NCI-H146 treated with DMSO at 0.1 percent for 48 hours (cell line): ENCODE measurements at regions not wholly inside any gene's neighbourhood (a gene's known extent, or its start where the extent isn't known, plus 50 kb on each side); places are given as distances from the start of the nearest gene placed in this dataset.
"Not testable (repeated sequence)": the region's sequence is repeated elsewhere in the genome, so short reads cannot be mapped to it uniquely, and the experiment has no call there.

Experiments used
- DNase-seq: peaks from one replicate; lab custom pipeline; 2025; ENCODE audit not compliant: unreplicated experiment; lab: John Stamatoyannopoulos, UW

DNA sequence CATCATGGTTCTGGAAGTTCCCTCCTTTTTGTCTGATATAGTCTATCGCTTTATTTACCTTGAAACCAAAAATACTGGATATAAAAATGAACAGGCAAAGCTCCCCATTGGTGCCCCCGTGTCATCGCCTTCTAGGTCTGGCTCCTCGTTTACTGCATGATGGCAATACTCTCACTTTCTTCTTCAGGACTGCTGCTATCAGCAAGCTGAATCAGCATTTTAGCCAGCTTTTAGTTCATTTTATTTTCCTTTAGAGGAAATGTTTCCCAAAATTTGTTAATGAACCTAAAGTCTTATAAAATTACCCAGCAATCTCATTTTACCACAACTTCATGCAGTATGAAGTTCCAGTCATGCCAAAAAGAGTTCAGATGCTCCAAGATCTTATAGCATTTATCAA lies 80.5 kb downstream of the ZIC3 start:
- DNase-seq, result no peak

DNA sequence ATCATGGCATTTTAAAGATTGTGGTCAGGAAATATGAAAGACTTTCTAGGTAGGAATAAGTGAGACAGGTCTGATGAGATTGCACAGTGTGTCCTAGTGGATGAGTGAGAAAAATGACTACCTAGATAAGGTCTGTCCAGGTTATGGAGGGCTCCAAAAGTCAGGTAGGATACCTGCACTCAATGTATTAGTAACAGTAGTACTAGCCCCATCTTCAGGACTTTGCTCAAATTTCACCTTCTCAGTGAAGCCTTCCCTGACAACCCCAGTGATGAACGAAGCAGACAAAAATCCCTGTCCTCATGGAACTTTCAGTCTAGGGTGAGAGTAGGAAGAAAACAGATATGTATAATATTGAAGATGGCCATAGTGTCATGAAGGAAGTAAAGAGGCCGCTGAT lies 85.7 kb downstream of the ZIC3 start:
- no peak for DNase-seq

DNA sequence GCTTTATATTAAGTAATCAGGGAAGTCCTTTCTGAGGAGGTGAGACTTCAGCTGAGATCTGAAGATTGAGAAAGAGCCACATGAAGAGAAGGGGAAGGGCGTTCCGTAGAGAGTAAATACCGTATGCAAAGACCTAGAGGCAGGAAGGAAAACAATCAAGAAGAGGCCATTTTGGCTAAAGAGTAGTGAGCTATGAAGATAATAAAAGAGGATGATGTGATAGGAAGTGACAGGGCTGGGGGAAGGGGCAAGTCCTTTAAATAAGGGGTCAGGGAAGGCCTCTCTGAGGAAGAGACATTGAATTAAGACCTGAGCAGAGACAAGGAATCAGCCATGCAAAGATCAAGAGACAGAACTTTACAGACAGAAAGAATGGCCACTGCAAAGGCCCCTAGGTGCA lies 86.2 kb downstream of the ZIC3 start:
- DNase-seq, result no peak

DNA sequence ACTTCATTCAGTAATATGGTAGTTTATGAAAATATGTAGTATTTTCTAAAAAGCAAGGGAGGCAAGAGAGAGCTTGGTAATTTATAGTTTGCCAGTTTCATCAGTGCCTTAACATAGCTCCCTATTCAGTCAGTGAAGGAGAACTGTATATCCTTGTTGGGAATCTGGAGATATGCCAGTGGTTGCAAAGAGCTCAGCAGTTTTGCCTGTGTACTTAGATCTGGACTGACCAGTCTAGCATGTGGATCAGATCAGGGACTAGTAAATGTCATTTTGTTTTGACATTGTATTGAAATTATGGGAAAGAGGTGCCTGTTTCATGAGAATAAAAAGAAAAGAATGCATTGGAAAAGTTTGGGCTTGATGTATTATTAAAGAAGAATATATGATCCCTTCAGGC lies 88.6 kb downstream of the ZIC3 start:
- DNase-seq, result no peak

DNA sequence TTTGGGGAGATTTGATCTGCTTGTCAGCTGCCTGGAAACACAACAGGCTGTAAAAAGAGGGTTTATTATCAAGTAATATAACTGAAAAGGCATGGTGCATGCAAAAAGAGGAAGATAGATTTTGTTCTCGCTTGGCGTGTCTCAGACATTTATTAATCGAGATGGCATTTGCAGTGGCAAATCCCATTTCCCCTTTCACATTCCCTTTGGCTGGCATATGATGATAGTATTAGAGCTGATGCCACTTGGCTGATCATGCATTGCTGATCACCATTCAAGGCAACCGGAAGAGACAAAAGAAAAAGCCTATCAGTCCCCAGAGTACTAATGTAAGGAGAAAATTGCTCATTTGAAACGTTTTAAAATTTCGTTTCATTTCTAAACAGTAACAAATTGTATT lies 101.8 kb downstream of the ZIC3 start:
- DNase-seq, result no peak

DNA sequence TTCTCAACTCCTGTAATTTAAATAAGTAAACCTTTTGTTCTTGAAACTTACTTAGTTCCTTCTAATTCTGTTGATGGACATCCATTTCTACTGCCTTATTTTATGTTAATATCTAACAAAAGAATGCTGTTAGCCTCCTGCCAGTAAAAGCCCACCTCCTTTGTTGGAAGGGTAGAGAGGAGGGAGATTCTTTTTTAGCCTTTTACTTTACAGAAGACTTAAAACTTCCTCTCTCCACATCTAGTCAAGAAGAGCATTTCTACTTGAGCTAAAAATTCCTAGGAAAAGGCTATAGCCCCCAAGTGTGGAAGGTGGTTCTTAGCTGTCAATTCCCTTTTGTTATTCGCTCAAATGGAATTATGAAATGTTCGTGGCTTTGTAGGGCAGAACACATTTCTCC lies 118.7 kb downstream of the ZIC3 start:
- DNase-seq, result no peak

DNA sequence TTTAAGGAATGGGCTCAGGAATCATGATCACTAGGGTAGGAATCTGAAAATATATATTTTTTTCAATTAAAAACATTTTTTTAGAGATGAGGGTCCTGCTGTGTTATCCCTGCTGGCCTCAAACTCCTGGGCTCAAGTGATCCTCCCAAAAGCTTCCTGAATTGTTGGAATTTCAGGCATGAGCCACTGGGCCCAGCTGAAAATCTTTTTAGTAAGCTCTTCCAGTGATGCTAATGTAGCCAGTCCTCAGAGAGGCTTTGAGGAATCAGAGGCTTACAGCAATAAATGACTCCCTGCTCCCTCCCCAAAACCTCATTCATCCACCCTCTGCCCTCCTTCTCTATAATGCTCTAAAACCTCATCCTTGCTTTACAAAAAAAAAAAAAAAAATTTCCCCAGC lies 129.5 kb downstream of the ZIC3 start:
- no peak for DNase-seq

DNA sequence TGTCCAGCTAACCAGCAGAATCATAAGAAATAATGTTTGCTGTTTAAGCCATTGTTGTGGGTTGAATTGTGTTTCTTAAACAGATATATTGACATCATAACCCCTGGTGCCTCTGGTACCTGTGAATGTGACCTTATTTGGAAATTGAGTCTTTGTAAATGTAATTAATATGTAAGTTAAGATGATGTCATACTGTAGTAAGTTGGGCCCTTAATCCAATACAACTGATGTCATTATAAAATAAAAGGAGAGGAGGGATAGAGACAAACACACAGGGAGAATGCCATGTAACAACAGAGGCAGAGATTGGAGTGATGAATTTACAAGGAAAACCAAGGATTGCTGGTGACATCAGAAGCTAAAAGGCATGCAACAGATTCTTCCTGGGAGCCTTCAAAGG lies 141.4 kb downstream of the ZIC3 start:
- DNase-seq, result no peak

DNA sequence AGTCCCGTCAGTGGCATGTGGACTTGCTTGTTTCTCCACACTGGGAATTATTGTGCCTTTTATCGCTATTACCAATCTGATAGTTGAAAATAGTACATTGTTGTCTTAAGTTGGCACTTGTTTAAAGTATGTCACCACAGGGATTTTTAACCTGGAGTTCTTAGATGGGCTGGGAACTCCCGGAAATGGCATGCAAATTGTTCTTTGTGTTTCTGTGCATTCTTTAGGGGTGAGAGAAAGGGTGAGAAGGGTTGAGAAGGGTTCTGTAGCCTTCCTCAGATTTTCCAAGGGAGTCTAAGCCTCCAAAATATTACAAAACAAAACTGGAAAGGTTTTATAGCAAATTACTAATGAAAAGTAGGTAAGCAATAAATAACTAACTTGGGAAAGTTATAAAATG lies 176.9 kb downstream of the ZIC3 start:
- DNase-seq, result no peak

DNA sequence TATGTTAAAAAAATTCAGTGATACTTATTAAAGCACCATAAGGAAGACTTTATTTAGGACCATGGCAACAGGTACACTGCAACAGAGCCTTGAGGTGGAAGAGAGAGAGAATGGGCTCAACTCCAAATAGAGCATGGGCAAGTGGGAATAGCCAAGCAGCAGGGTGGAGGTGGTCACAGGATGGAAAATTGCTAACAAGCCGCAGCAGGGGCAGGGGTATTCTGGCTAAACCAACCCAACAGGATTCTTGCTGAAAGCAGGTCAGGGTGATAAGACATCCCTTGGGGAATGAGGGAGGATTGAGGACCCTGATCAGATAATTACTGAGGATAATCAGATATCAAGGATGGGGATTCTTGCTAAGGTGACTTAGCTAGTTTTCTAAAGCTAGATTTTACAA lies 177.5 kb downstream of the ZIC3 start:
- no peak for DNase-seq

DNA sequence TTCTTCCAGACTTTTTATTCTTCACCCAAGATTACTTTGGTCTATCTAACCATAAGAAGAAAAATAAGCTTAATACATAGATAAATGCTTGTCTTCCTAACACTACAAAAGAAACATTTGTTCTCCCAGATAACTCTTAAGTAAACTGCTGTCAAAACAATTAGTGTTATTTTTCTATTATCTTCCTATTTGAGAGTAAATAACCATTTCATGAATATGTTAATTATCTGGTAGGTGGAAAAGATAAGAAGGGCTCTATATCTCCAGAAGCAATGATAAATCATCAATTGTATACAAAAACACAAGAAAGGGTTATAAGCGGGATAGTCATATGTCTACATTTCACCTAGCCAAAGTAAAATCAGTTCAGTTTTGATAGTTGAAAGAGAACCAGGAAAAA lies 180.4 kb downstream of the ZIC3 start:
- DNase-seq, result no peak

DNA sequence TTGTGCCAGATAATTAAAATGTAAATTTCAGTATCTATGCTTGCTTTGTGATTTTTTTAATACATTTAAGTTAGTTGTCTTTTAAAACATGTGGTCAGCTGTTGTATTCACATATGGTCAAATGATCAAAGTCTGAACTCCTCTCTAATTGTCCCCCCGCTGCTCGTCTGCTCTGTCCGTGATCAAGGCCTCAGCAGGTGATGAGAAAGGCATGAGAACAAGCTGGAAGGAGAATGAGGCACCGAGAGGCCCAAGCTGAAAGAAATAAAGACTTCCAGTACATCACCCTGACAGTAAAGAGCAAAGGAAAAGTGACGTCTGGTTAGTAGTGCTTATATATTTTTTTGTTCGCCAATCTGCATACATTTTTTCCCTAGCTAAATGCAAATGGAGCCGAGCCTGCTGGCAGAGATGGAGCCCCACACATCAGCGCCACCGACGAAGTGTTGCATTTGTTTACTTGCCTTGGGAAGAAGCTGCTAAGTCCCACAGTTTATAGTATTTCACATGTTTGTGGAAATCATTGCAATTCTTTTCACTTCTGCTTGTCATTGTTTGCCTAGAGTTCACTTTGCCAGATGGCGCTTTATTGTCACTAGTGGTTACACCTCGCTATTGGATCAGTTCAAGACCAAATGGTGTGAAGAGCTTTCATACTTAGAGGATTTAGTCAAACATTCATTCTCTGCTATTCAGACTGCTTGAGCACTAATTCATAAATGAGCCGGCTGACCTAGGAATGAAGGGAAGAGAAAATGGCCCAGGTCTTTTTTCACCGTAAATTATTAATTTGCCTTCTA lies 181.5 kb downstream of the ZIC3 start:
- peak; percentile 75 for DNase-seq

DNA sequence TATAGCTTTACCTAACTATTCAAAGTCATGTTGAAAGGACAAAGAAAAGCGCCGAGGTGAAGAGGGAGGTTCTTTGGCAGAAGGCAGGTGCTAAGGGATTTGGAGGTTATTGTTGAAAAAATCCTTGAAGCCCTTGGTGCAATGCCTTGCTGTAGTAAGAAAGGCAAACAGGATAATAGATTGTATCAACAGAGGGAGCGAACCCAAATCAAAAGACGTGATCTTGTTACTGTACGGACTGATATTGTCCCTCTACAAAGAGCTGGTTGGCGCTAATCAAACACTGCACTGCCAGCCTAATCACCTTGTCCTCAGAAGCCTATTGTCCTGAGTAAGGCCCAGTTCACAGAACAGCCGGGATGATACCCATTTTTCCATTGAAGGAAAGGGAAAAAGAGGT lies 182.9 kb downstream of the ZIC3 start:
- DNase-seq, result peak; percentile 94

DNA sequence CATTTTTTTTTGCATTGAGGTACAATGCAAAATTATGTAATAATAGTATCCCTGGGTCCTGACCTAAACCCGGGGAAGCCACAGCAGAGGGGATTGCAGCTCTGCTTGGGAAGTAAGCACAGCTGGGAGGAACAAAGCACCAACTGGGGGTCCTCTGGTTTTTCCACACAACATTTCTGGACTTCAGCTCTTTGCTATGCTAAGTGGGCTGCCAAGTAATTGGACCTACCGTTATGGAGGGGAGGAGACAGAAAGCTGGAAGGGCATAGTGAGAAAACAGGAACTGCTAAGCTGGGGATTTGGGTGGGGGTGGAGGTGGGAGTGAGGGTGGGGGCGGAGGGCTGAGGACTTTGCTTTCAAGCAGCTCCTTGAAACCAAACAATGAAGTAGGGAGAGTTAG lies 183.3 kb downstream of the ZIC3 start:
- DNase-seq, result peak; percentile 78

DNA sequence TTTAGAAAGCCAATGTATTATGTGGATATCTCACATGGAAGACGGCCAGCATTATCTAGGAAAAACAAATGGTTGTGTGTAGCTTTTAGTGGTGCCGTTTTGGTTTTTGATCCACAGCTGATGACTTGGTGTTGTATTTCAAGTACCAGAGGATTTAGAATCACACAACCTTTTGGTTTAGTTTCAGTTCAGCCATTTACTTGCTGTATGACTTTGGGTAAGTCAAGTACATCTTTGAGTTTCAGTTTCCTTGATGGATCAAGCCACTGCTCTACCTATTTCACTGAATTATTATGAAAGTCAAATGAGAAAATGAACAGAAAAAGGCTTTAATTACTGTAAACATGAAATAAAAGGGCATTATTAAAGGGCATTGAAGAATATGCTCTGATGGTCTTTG lies 205.6 kb downstream of the ZIC3 start:
- DNase-seq, result no peak

DNA sequence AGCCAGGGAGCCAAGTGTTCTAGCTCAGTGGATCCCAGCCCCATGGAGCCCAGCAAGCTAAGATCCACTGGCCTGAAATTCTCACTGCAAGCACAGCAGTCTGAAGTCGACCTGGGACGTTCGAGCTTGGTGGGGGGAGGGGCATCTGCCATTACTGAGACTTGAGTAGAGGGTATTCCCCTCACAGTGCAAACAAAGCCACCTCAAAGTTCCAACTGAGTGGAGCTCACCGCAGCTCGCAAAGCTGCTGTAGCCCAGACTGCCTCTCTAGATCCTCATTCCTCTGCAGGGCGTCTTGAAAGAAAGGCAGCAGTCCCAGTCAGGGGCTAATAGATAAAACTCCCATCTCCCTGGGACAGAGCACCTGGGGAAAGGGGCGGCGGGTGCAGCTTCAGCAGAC lies 226.3 kb downstream of the ZIC3 start:
- no peak for DNase-seq

DNA sequence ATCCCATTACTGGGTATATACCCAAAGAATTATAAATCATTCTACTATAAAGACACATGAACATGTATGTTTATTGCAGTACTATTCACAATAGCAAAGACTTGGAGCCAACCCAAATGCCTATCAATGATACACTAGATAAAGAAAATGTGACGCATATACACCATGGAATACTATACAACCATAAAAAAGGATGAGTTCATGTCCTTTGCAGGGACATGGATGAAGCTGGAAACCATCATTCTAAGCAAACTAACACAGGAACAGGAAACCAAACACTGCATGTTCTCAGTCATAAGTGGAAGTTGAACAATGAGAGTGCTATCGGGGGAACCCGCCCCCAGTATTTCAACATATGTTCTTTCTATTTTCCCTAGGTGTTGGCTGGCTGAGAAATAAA lies 232.0 kb downstream of the ZIC3 start:
- not testable (repeated sequence) for DNase-seq

DNA sequence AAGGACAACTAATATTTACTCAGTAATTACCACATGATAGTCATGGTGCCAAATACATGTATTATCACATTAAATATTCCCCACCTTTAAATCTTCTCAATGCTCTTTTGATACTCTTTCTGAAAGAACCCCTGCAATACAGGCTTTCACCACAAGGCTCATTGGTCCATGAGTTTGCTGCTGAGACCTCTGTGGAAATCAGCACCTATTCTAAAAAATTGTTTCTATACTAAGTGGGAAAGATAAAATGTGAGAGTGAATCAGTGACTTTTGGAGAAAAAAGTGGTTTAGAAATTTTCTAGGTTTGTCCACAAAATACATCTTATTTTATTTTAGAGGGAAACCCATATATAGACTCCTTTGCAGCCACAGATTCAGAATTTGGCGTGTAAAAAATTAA lies 257.3 kb downstream of the ZIC3 start:
- no peak for DNase-seq

DNA sequence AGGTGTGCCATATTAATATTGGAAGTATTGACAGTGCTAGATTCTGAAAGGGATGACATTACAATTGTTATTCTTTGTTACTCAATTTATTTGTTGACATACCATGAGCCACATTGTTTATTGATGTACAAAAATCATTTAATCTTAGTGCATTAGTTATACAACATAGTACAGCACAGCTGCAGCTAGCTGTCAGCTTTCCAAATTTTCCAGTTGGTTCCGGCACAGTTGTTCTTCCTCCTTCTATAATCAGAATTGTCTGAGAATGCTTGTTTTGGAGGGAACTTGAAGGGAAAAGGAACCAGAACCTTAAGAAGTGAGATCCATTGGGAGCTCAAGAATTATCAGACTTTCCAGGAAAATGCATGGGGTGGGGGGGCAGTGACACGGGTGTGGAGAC lies 281.4 kb downstream of the ZIC3 start:
- DNase-seq, result no peak

DNA sequence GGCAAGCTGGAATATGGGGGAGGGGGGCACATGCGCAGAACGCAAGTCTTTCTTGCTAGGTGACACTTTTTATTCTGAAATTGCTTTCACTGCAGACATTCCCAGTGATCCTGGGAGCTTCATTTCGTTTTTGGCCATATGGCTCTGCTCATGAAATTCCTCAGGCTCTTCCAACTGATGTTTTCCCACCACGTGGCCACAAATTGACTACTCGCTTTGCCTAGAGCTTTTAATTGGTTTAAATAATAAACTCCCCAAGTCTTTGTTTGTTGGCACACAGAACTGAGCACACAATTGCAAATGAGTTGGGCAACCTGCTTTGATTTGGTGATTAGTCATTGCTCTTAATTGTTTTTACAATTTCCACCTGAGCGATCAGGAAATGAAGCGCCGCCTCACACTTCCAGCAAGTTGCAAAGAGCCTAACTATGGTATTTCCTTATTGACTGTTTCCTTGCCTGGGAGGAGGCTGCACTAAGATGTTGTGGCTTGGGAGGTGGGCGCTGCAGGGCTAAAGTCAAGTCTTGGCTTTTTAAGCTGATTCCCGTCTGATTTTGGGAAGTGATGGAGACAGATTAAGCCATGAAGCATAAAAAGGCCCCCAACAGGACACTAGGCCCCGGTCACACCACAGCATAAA lies 282.5 kb downstream of the ZIC3 start:
- no peak for DNase-seq

DNA sequence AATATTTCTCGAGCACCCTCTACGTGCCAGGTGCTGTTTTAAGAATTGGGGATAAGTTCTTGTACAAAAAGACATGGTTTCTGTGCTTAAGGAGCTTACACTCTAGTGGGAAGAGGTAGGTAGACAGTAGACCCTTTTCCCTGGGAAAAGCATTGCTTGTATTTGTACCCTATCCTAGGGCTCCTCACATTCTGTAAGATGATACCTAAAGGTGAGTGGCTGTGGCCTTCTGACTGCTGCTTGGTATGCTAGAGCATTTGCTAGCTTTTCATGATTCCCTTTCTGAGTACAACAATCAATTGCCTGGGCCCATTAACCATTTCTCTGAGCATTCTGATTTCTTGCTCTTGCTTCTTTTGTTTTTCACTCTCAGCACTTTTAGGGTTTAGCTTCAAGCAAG lies 286.6 kb downstream of the ZIC3 start:
- no peak for DNase-seq

DNA sequence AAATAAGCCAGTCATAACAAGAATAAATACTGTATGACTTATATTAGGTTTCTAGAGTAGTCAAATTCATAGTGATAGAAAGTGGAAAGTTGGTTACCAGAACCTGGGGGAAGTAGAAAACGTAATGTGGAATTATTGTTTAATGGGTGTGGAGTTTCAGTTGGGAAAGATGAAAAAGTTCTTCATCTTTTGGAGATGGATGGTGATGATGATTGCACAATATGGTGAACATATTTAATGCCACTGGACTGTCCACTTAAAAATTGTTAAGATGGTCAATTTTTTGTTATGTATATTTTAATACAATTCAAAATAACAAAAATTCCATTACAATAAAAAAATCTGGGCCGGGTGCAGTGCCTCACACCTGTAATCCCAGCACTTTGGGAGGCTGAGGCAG lies 289.6 kb downstream of the ZIC3 start:
- DNase-seq, result no peak

DNA sequence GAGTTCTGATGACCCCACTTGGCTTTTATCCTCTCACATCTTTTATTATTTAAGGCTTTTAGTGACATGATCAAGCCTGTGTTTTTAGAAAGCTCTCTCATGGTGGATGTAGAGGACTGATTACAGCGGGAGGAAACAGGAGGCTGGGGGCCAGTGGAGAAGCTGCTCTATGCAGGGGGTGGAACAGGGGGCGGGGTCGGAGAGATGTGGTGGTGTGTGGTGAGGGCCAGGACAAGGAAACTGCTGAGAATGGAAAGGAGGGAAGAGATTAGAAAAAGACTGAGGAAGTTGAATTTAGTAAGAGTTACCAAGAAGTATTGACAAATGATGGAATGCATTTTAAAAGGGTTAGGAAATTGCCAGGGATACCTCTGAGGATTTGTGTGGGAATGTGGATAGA lies 292.2 kb downstream of the ZIC3 start:
- DNase-seq, result no peak
